Dermis microvascular lymphatic vessel endothelial cell (primary cell): ENCODE measurements at regions not wholly inside any gene's neighbourhood (a gene's known extent, or its start where the extent isn't known, plus 50 kb on each side); places are given as distances from the start of the nearest gene placed in this dataset.
"Not testable (repeated sequence)": the region's sequence is repeated elsewhere in the genome, so short reads cannot be mapped to it uniquely, and the experiment has no call there.

Source experiments
- DNase-seq, 2 donors: peaks; one replicate each; pipeline versions ENCODE4 v3.0.0 to v3.0.0-alpha.2; 2010; ENCODE audit warnings: low read depth in 2 of 2

DNA sequence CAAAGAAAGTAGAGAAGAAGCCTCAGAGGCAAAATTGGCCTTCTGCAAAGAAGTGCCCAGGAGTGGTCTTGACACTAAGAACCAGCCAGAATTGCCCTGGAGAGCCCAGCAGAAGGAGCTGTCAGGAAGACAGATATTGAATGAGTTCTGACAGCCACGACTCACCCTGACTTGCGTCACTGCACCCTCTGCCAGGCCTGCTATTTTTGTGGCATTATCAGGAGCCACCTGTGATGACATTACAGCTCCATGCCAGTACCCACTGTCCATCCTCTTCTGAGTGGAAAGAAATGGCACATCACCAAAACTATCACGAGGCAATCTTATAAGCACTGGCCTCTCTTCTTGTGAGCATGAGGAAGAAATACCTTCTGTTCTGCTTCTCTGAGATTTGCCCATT, 67.7 kb downstream of the SMIM20 start:
- no peak for DNase-seq

DNA sequence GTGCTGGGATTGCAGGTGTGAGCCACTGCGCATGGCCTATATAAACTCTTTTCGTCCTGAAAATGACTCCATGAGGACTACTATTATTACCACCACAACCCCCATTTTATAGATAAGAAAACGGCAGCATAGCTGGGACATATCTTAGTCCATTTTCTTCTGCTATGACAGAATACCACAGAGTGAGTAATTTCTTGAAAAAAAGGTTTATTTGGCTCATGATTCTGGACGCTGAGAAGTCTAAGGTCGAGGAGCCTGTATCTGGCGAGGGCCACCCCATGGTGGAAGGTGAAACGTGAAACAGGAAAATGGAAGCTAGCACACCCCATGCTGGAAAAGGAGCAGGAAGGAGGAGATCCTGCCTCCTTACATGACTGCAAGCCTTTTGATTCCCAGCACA, 68.9 kb downstream of the SMIM20 start:
- DNase-seq: no peak

DNA sequence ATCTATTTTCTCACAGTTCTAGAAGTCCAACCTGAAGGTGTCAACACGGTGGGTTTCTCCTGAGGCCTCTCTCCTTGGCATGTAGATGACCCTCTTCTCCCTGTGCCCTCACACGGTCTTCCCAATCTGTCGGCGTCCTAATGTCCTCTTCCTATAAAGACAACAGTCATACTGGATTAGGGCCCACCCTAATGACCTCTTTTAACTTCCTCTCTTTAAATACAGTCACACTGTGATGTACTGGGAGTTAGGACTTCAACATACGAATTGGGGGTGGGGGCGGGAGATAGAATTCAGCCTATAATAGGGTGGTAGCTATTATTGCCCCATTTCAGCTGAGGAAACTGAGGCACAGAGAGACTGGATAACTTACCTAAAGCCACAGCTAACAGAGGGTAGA, 70.2 kb downstream of the SMIM20 start:
- DNase-seq: no peak

DNA sequence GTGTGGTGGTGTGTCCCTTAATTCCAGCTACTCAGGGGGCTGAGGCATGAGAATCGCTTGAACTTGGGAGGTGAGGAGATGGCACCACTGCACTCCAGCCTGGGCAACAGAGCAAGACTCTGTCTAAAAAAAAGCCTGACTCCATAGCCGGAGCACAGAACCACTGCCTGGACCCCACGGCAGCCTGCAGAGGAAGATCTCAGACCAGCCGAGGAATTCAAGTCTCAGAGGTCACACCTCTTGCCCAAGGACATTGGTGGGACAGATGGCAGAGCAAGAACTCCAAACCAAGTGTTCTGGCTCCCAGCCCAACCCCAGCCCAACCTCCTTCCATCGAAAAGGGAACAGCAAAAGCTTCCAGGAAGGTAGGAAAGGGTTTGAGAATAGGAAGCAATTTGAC, 70.8 kb downstream of the SMIM20 start:
- no peak for DNase-seq

DNA sequence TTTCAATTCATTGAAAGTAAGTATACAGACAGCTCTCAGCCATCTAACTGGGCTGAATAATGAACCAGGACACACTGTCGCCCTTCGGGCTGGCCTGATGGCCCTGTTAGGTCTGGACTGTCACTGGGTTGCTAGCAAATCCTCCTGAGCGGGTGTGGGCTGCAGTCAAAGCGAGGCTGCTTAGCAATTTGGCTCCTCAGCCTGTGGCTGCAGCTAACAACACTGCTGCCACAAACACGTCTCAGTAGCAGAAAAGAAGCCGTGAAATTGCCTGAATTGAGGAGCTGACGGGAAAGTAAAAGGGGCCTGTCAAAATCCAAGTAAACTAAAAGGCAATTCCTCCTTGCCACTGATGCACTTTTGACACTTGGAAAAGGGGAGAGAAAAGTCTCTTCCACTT, 72.8 kb downstream of the SMIM20 start:
- no peak for DNase-seq

DNA sequence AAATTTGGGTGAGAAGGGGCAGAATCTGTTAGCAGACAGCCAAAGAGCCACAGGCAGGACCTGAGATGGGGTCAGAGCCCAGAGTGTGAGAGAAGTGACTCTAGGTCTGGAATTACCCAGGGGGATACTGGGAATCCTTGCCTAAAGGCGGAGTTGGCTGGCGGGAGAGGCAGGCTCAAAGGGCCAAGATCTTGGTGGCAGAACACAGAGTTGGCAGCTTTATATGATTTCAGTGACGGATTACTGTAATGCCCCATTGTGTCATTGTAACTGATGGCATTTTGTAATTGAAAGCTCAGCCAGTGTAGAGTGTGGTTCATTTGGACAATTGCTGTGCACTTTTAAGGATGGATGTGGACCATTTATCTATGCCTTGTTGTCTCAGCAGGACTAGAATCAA, 77.3 kb downstream of the SMIM20 start:
- no peak for DNase-seq

DNA sequence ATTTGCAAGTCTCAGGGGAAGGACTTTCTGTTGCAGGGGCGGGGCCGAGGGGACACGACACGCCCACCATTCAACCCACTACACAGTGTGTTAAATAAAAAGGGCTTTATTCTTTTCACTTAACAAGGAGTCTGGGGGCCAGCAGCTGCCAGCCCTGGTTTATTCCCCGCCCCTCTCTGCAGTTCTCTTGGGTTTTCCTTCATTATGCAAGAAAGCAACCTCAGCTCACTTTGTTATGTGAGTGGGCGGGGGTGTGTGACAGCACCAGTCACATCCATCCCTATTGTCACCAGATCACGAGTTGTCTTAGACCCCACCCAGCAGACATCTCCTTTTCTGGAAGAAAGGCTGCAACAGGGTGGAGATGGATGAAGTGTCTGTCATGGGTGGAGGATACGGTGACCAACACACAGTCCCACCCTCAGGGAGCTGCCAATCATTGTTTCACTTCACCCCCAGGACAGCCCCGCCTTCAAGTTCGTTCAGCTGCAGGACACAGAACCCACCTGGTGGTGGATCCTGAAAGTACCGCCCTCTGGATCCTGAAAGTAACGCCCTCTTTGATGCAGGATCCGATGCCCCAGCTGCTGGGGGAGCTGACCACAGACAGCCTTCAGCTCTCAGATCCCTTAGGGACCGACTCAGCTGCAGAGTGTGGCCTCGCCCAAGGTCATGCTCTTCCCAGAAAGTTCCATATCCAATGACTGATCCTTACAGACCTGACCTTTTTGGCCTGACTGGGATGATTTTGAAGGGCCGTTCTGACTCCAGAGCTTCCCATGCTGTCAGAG, 79.6 kb downstream of the SMIM20 start:
- DNase-seq: peak in 1 of 2 donors; percentile 13

DNA sequence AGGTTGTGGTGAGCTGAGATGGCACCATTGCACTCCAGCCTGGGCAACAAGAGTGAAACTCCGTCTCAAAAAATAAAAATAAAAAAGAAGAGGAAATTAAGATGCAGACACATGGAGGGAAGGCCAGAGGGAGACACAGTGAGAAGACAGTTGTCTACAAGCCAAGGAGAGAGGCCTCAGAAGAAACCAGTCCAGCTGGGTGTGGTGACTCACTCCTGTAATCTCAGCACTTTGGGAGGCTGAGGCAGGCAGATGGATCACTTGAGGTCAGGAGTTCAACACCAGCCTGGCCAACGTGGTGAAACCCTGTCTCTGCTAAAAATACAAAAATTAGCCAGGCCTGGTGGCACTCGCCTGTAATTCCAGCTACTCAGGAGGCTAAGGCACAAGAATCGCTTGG, 80.6 kb downstream of the SMIM20 start:
- DNase-seq: not testable (repeated sequence)

DNA sequence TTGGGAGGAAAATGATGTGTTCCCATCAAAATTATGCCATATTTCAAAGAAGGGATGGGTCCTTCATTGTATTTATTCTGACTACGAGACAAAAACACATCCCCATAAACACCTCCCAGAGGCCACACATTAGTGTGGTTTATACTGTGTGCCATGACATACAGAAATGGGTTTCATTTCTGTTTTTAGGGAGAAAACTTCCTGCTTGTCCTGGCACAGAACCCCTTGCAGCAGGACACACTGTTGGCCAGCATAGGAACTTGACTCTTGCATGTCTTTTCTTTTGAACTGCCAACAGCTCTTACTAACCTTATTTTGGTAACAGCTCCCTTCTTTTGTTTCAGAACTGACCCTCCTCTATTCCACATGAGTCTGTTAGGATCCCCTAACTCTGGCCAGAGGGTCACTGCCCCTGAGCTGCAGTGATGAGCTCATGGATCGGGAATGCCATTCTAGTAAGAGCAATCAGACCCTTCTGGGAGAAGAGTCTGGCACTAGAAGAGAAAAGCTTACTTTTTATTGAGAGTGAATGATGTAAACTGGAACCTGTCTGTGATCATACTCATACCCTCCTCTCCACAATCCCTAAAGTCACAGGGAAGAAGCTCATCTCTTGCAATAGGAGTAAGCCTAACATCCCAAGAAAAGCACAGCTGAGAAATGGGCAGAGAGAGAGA, 86.4 kb downstream of the SMIM20 start:
- DNase-seq: no peak

DNA sequence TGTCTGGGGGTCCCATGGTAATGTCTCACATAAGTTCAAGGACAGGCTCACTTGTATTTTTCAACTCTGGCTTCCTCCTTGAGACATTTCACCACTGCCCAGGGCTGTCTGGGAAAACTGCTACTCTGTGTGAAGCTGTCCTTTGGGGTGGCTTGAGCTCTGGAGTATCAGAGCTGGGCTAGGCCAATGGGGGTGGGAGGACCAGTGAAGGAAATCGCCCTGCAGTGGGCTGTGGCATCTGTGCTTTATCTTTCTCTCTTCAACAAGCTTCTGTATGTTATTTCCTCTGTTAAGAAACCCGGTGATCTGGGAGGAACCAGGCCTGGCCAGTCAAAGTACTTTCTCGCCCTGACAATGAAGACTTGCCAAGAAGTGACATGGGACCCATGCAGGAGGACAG, 87.4 kb downstream of the SMIM20 start:
- DNase-seq: no peak

DNA sequence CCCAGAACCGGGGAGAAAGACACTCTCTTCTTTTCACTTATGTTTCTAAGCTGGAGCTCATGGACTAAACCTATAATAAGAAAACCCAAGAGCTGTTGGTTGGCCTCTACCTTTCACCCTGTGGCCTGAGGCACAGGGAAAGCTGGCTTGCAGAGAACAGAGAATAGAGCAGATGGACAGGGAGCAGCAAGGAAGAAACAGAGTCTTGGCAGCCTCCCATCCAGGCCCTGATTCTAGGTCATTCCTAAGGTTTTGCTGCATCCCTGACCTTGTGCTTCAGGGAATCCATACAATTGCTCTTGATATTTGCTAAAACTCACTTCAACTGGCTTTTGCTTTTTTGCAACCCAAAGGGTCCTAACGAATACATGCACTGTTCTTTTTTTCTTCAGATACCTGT, 87.8 kb downstream of the SMIM20 start:
- no peak for DNase-seq

DNA sequence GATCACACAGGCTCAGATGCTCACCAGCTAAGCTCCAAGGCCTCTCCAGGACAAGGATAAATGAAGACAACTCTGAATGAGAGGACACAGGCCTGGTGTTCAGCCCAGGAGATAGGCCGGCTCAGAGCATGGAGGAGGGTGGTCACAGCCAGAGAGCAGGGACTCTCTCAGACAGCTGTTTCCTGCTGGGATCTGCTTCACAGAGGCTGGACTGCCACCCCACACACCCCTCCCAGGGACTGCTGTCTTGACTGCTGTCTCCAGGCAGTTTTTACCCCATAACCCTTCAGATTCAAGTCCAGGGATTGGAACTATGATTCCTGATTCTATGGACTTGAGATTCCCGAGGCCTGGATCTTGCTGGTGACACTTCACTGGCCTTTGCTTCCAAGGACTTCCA, 89.0 kb downstream of the SMIM20 start:
- no peak for DNase-seq

DNA sequence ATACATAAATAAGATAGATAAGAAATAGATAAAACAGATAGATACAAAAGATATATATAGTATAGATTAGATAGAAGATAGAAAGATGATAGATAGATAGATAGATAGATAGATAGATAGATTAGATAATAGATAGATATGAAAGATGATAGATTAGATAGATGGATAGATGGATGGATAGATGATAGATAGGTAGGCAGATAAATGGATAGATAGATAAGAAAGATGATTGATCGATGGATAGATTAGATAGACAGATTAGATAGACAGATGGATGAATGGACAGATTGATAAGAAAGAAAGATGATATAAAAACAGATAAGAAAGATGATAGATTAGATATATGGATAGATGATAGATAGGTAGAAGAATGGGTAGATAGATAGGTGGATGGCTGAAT, 90.3 kb downstream of the SMIM20 start:
- no peak for DNase-seq

DNA sequence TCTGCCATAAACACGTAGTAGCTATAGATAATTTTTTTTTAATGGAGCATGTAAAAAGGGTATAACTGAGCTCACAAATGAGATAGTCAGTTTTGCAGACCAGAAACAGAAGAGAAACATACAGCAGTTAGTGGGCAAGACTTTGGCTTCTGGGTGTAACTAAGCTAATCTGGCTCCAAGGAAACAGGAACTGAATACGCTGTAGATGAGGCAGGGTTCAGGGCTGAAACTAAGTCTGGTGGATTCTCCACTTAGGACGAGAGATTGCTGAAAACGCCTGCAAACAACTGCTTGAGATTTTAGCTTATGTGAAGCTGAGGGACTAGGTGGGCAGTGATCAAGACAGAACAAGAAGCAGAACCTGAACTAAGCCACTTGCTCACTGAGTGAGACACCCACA, 91.7 kb downstream of the SMIM20 start:
- no peak for DNase-seq

DNA sequence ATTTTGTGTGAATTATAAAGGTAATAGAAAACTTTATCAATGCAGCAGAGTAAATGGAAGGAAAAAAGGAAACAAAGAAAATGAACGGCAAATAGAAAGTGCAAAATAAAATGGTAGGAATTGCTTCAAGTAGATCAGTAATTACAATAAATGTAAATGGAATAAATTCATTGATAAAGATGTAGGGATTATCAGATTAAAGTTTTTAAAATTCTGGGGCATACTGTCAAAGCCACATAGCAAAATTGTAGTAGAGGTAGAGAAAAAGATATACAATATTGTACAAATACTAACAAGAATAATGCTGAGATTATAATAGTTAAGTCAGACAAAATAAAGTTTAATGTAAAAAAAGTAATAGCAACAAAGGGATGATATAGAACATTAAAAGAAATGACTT, 94.7 kb downstream of the SMIM20 start:
- no peak for DNase-seq

DNA sequence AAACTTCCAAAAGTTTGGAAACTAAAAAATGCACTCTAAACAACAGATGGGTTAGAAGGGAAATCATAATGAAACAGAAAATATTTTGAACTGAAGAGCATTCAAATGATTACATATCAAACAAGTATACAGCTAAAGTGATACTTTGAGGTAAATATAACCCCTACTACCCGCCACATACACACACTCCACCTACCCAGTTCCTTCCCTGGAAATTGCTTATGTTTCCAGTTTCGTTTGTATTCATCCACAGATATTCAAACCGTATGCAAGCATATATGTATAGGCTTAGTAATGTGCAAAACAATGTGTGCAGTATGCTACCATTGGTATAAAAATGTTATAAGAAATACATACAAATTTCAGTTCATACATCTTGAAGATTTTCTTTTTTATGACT, 95.5 kb downstream of the SMIM20 start:
- DNase-seq: no peak

DNA sequence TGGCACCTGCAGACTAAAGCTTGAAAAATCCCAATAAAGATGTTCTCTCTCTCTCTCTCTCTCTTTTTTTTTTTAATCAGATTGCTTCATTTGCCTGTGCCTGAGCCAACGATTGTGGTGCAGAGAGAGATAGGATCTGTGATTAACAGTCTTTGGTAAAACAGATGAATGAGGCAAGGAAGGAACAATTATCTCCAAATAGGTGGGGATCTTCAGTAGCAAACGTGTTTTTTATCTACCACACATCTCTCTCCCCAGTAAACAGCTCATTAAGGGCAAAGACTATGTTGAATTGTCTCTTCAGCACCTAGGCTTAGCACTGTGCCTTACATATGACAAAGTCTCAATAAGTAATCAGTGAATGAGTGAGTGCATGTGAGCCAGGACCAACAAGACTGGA, 96.3 kb downstream of the SMIM20 start:
- DNase-seq: no peak

DNA sequence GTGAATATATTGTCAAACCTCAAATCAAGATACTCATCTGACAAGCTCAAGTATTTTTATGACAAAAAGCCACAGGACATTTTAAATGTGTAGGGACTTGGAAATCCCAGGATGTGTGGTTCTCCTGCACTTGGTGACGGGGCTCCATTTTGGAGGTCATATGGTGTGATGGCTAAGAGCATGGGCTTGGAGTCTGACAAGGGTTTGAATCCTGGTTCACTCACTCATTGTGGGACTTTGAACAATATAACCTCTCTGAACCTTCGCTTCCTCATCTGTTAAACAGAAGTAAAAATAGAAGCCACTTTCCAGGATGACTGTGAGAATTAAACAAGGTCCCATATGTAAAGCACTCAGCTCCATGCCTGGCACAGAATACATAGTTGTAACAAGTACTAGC, 99.6 kb downstream of the SMIM20 start:
- no peak for DNase-seq

DNA sequence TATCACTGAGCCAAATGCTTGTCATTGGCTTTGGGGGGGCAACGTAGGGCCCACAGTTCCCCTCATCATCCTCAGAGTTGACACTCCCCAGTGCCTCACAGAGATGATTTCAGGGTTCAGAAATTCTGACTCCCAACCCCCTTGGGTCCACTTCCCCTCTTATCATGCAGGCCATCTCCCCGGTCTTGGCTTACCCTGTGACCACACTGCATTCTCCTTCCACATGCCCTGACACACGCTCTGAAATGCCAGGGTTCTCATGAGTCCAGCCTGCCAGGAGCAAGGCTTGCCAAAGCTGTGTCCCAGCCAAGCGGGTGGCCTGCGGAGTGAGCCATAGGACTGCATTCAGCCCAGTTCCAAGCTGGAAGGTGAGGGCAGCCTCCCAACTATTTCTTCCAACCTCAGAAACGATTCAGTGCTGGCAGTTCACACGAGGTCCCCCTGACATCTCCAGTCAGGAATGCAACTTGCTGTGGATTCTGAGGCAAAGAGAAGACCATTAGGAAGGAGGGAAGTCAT, 101.2 kb downstream of the SMIM20 start:
- DNase-seq: no peak

DNA sequence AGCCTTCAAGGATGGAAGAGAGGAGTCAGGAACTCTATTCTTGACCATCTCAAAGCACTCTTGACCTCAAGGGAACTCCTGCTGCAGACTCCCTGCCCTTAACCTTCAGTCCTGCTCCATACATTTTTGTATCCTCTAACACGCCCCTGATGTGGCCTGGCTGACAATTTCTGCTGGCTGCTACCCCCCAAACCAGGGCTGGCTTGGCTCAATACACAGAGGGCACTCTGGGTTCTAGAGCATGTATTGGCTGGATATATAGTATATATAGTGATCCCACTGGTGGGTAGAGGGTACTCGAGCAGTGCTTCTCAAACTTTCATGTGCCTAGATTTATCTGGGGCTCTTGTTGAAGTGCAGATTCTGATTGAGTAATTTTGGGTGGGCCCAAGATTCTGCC, 101.9 kb downstream of the SMIM20 start:
- DNase-seq: no peak

DNA sequence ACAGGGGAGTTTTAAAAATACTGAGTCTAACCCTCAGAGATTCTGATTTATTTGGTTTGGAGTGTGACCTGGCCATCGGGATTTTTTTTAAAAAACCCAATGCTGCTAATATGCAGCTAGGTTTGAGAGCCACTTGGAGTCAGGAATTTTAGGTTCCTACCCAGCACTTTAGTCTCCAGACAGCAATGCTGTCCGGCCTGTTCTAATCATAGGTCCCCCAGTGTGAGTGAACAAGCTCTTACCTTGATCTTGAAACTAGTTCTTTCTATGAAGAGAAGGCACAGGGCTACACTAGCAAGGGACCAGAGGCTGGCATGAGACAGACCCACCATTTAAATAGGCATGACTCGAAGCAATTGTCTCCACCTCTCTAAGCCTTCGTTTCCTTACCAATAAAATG, 103.5 kb downstream of the SMIM20 start:
- DNase-seq: no peak

DNA sequence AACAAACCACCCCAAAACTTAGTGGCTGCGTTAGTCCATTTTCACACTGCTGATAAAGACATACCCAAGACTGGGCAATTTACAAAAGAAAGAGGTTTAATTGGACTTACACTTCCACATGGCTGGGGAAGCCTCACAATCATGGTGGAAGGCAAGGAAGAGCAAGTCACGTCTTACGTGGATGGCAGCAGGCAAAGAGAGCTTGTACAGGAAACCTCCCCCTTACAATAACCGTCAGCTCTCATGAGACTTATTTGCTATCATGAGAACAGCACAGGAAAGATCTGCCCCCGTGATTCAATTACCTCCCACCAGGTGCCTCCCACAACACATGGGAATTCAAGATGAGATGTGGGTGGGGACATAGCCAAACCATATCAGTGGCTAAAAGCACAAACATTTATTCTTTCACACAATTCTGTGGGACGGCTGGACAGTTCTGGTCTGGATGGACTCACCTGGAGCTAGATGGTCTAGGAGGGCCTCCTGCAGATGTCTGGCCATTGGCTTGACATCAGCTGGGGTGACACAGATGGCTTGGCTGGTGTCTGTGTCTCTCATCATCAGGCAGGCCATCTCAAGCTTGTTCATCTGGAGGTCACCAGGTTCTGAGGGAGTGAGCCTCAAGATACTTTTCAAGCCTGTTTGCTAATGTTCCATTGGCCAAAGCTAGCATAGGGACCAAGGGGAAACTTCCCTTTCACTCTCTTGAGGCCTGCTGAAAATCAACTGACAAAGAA, 104.1 kb downstream of the SMIM20 start:
- DNase-seq: not testable (repeated sequence)
